Panc1 (cell line): ENCODE measurements at regions not wholly inside any gene's neighbourhood (a gene's known extent, or its start where the extent isn't known, plus 50 kb on each side); places are given as distances from the start of the nearest gene placed in this dataset.

ENCODE experiments used
- CTCF ChIP-seq: fragments of 450-650 bp; IDR thresholded peaks from 2 replicates; pipeline ENCODE4 v1.5.1; 2017; ENCODE audit warnings: mild to moderate bottlenecking
- REST ChIP-seq, 2 experiments: IDR thresholded peaks; 2 replicates each; pipeline ENCODE4 v1.6.1; 2011 to 2012; ENCODE audit warnings: low read depth in 2 of 2, control low read depth in 1 of 2, low read length in 1 of 2, mild to moderate bottlenecking in 1 of 2, moderate library complexity in 1 of 2; ENCODE audit not compliant: insufficient read depth in 1 of 2
- TCF7L2 ChIP-seq: IDR thresholded peaks from 2 replicates; pipeline ENCODE4 v1.6.1; 2011; ENCODE audit warnings: mild to moderate bottlenecking, low read depth, low read length, inconsistent platforms

GRCh38 chr14:97564334-97564733 is 767.2 kb downstream of the VRK1 start:
- no peak for TF ChIP-seq REST (IDR thresholded peaks at IDR 0.05; ENCODE audit: insufficient read depth in 1 of 2, low read depth in 2 of 2, low read length in 1 of 2)
- TF ChIP-seq CTCF, result no peak
- TF ChIP-seq TCF7L2, result no peak
